ENCODE measurements at regions not wholly inside any gene's neighbourhood (a gene's known extent, or its start where the extent isn't known, plus 50 kb on each side); places are given as distances from the start of the nearest gene placed in this dataset.

DNA sequence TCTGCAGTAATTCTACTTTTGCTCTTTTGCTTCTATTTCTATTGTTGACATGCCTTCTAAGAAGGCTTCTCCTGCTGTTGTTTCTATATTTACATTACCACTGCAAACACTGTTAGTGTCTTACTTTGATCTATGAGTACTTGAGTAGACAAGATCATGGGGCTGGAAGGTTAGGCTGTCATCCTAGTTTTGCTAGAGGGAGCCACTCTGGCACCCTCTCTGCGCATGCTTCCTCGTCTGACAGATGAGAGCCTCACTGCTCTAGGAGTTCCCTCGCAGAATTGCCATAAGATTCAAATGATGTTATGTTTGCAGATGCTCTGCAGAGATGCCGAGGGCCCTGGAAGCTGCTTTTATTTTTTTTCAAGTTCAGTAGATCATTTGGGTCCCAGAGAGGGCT is 185.6 kb downstream of the RNF144A start:
- TF ChIP-seq ZNF274 (IDR thresholded peaks at IDR 0.05; ENCODE audit: low read depth, low read length) (no peak), YY1 (IDR thresholded peaks at IDR 0.05; ENCODE audit: insufficient read depth, insufficient read length) (no peak)

Data from NT2/D1 (cell line).